T-cell (primary cell): ENCODE measurements at regions not wholly inside any gene's neighbourhood (a gene's known extent, or its start where the extent isn't known, plus 50 kb on each side); places are given as distances from the start of the nearest gene placed in this dataset.

Experiments
- ATAC-seq, 4 experiments: fragments of 200-7000 bp in 3 of 4; fragments of 150-1000 bp in 1 of 4; cut with Tn5 transposase; replicated peaks in 1 of 4; 1 replicate in 3 of 4; 2 replicates in 1 of 4; pipeline ENCODE4 v1.10.0; 2021; ENCODE audit warnings: moderate library complexity in 3 of 4, mild to moderate bottlenecking in 2 of 4, moderate number of reproducible peaks in 1 of 4
- CTCF ChIA-PET, 2 donors: fragments of 300-600 bp; sonication (Branson Sonifier 250); formaldehyde crosslinking; loops; one replicate each; lab custom pipeline; 2022; ENCODE audit warnings: antibody characterized with exemption in 2 of 2; lab: Charles Lee
- POLR2A ChIA-PET, 2 donors: fragments of 300-600 bp; sonication (Branson Sonifier 250); formaldehyde crosslinking; loops; one replicate each; lab custom pipeline; 2022; ENCODE audit warnings: antibody characterized with exemption in 2 of 2; lab: Charles Lee
- DNase-seq, 35 experiments: peaks; one replicate each; pipeline versions ENCODE4 v3.0.0 to v3.0.0-alpha.2; 2013 to 2023
- H3K27ac ChIP-seq: one replicate; pipeline ENCODE4 v1.5.1; 2013; ENCODE audit warnings: low read length
- H3K27me3 ChIP-seq, 2 experiments: replicated peaks in 1 of 2; 1 replicate in 1 of 2; 2 replicates in 1 of 2; pipeline versions ENCODE4 v1.6.1 to v1.7.0; 2013; ENCODE audit warnings: low read length in 1 of 2, mixed read lengths in 1 of 2; ENCODE audit not compliant: control insufficient read depth in 2 of 2, insufficient read depth in 2 of 2; ENCODE audit errors: extremely low read depth in 1 of 2
- H3K36me3 ChIP-seq, 2 donors: 1 replicate in 1 of 2; 2 replicates in 1 of 2; pipeline versions ENCODE4 v1.6.1 to v1.7.0; 2013; ENCODE audit warnings: low read length in 1 of 2; ENCODE audit not compliant: control insufficient read depth in 2 of 2, insufficient read depth in 1 of 2; ENCODE audit errors: extremely low read depth in 1 of 2
- H3K4me1 ChIP-seq, 2 experiments: 1 replicate in 1 of 2; 2 replicates in 1 of 2; pipeline versions ENCODE4 v1.6.1 to v1.7.0; 2013; ENCODE audit warnings: low read length in 2 of 2, mixed read lengths in 1 of 2; ENCODE audit not compliant: insufficient read depth in 2 of 2, control insufficient read depth in 1 of 2; ENCODE audit errors: extremely low read depth in 1 of 2
- H3K4me3 ChIP-seq, 2 donors: 1 replicate in 1 of 2; 2 replicates in 1 of 2; pipeline versions ENCODE4 v1.5.1 to v1.7.0; 2013; ENCODE audit warnings: mild to moderate bottlenecking in 2 of 2, low read length in 1 of 2, moderate library complexity in 1 of 2; ENCODE audit not compliant: control insufficient read depth in 1 of 2; ENCODE audit errors: extremely low read depth in 1 of 2
- H3K9me3 ChIP-seq: 2 replicates; pipeline ENCODE4 v1.7.0; 2013
- H3K27ac Mint-ChIP-seq, 2 donors: one replicate each; pipeline ENCODE4 v1.8.0; 2020 to 2021; ENCODE audit warnings: mild to moderate bottlenecking in 2 of 2, mixed read lengths in 2 of 2
- H3K27me3 Mint-ChIP-seq, 2 donors: one replicate each; pipeline ENCODE4 v1.8.0; 2021 to 2022; ENCODE audit warnings: mixed read lengths in 2 of 2
- H3K36me3 Mint-ChIP-seq: one replicate; pipeline ENCODE4 v1.8.0; 2021; ENCODE audit warnings: mixed read lengths
- H3K4me1 Mint-ChIP-seq, 3 donors: one replicate each; pipeline ENCODE4 v1.8.0; 2020 to 2022; ENCODE audit warnings: mixed read lengths in 3 of 3, mild to moderate bottlenecking in 1 of 3
- H3K4me3 Mint-ChIP-seq, 3 donors: one replicate each; pipeline ENCODE4 v1.8.0; 2020 to 2022; ENCODE audit warnings: mild to moderate bottlenecking in 3 of 3, mixed read lengths in 3 of 3, moderate library complexity in 3 of 3
- H3K9me3 Mint-ChIP-seq, 3 donors: one replicate each; pipeline ENCODE4 v1.8.0; 2020 to 2022; ENCODE audit warnings: mixed read lengths in 3 of 3
- WGBS: methylation state at CpG from one replicate; pipeline ENCODE4 v1.1.5; 2013; ENCODE audit warnings: missing lambda C conversion rate; ENCODE audit not compliant: insufficient coverage; 5-methylcytosine and 5-hydroxymethylcytosine counted together

DNA sequence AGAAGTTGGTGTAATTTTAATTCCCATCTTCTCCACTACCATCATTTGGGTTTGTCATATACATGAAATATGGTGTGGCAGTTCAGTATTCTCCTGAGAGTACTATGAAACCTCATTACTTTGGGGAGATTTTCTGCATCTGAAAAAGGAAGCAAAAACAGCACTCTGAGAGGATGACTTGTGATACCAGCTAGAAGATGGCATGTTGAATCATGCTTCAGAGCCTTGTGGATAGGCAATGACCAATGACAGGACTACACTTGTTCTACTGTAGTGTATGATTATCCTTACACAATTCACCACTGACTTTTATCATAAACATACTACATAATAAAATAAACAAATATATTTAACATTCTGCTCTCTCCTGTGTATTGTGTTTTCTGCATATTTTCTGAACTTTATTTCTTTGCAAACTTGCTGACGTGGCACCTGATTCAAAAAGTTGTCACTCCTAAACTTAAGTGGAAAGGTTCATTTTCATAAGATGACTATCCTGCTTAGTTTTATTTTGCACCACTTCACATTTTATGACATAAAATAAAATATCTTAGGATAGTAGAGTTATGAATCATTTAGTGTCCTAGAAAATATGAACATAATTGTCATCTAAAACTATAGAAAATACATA, 991.3 kb downstream of the FSTL5 start:
- Histone ChIP-seq H3K4me1 (no peaks in the 10 kb centered on the region), H3K4me3 (no peak overlapping the region), H3K36me3 (no peaks in the 10 kb centered on the region), H3K27ac (no peak overlapping the region), H3K27me3 (no peaks in the 10 kb centered on the region), H3K9me3 (peaks cover 4% of the 10 kb centered on the region)
- Mint-ChIP-seq H3K4me3 (no peak overlapping the region), H3K4me1 (no peaks in the 10 kb centered on the region), H3K36me3 (no peaks in the 10 kb centered on the region), H3K27ac (no peak overlapping the region), H3K9me3 (peaks cover 5 to 13% (median 7%) of the 10 kb centered on the region in 3 donors), H3K27me3 (no peaks in the 10 kb centered on the region)
- DNase-seq (no peak), ATAC-seq (no peak)
- ChIA-PET POLR2A (no interaction called here), CTCF (no interaction called here)
- no CpG with 5 or more reads among the region's 1 CpG for WGBS

DNA sequence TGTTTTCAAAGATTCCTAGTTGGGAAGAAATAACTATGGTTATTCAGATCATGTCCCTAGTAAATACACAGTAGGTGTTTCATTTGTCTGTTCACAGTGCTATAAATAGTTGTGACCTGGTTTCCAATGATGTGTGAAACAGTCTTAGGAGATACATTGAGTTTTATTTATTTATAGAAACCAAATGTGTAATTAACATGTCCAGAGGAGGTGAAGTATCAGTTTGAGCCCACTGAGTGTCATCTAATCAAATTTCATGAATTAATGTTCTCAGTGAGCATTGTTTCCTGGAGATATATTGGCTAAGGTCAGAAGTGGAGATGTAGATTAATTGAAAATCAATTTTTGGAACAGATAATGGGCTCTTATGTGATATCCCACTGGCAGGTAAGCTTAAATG, 996.3 kb downstream of the FSTL5 start:
- ChIA-PET CTCF (no interaction called here), POLR2A (interaction anchor here in 1 of 2 donors (0.9 kb wide), 1 partner anchor 102 kb away, joined by 3 read pairs; no protein-coding TSS in a partner anchor)
- H3K4me3 Mint-ChIP-seq = no peak overlapping the region
- Histone ChIP-seq H3K36me3 (no peaks in the 10 kb centered on the region), H3K4me1 (no peaks in the 10 kb centered on the region), H3K27me3 (no peaks in the 10 kb centered on the region), H3K9me3 (peaks cover 4% of the 10 kb centered on the region), H3K4me3 (no peak overlapping the region), H3K27ac (no peak overlapping the region)
- no peaks in the 10 kb centered on the region for H3K27me3 Mint-ChIP-seq
- no peaks in the 10 kb centered on the region for H3K36me3 Mint-ChIP-seq
- ATAC-seq (no peak), DNase-seq (no peak)
- peaks cover 0 to 13% (median 5%) of the 10 kb centered on the region in 3 donors for H3K9me3 Mint-ChIP-seq
- H3K4me1 Mint-ChIP-seq = no peaks in the 10 kb centered on the region
- H3K27ac Mint-ChIP-seq = no peak overlapping the region

DNA sequence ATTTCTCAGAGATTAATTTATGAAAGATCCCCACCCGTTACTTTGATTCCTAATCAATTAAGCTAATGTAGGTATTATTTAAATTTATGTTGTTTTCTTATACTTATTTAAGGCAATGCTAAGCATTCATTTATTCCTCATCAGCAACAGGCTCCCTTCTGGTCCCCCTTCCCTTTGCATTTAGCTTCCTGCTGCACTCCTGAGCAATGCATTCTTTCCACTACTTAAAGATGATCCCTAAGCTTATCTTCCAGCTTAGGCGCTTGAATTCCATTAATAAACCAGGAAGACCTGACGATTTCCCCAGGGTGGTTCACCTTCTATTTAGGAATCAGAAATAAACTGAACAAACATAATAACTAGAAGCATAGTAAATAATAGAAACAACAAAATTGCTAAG, 1003.1 kb downstream of the FSTL5 start:
- Histone ChIP-seq H3K4me1 (no peaks in the 10 kb centered on the region), H3K9me3 (no peaks in the 10 kb centered on the region), H3K36me3 (no peaks in the 10 kb centered on the region), H3K27me3 (no peaks in the 10 kb centered on the region), H3K4me3 (no peak overlapping the region), H3K27ac (no peak overlapping the region)
- 80% methylated on average over 1 of the region's 3 CpGs for WGBS
- Mint-ChIP-seq H3K27me3 (no peaks in the 10 kb centered on the region), H3K36me3 (no peaks in the 10 kb centered on the region), H3K27ac (no peak overlapping the region), H3K4me3 (no peak overlapping the region), H3K4me1 (no peaks in the 10 kb centered on the region), H3K9me3 (peaks cover 0 to 14% (median 10%) of the 10 kb centered on the region in 3 donors)
- ChIA-PET POLR2A (no interaction called here), CTCF (no interaction called here)
- ATAC-seq (no peak), DNase-seq (no peak)

DNA sequence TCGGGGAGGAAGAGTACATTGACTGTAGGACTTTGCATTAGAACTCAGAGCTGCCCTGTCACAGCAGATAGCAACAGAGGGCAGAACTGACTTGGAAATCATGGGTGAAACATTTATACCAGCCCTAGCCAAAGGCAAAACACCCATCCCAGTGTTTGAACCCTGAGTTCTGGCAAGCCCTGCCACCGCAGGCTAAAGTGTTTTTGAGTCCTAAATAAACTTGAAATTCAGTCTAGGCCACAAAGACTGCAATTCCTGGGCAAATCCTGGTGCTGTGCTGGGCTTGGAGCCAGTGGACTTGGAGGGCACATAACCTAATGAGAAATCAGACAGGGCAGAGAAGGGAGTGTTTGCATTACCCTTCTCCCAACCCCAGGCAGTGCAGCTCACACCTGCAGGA, 1015.7 kb downstream of the FSTL5 start:
- H3K9me3 ChIP-seq = no peaks in the 10 kb centered on the region
- no peaks in the 10 kb centered on the region for H3K36me3 ChIP-seq
- POLR2A ChIA-PET = no interaction called here
- DNase-seq = no peak
- WGBS = 71% methylated on average over 1 of the region's 2 CpGs
- H3K4me1 ChIP-seq = no peaks in the 10 kb centered on the region
- Mint-ChIP-seq H3K9me3 (peaks cover 0 to 34% (median 15%) of the 10 kb centered on the region in 3 donors), H3K4me1 (no peaks in the 10 kb centered on the region), H3K4me3 (no peak overlapping the region), H3K27ac (no peak overlapping the region), H3K36me3 (no peaks in the 10 kb centered on the region), H3K27me3 (no peaks in the 10 kb centered on the region)
- H3K4me3 ChIP-seq = no peak overlapping the region
- H3K27ac ChIP-seq = no peak overlapping the region
- no peaks in the 10 kb centered on the region for H3K27me3 ChIP-seq
- CTCF ChIA-PET = no interaction called here
- no peak for ATAC-seq

DNA sequence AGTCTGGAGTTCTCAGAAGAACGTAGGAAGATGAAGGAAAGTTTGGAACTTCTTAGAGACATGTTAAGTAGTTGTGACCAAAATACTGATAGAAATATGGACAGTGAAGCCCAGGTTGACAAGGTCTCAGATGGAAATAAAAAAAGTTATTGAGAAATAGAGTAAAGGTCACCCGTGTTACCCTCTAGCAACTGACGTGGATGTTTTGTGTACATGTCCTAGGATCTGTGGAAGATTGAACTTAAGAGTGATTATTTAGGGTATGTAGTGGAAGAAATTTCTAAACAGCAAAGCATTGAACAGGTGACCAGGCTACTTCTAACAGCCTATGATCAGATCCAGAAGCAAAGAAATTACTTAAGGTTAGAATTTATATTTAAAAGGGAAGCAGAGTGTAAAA, 1020.4 kb downstream of the FSTL5 start:
- H3K27me3 ChIP-seq = no peaks in the 10 kb centered on the region
- no peaks in the 10 kb centered on the region for H3K4me1 ChIP-seq
- H3K4me3 ChIP-seq = no peak overlapping the region
- no peaks in the 10 kb centered on the region for H3K27me3 Mint-ChIP-seq
- H3K9me3 Mint-ChIP-seq = peaks cover 0 to 37% (median 17%) of the 10 kb centered on the region in 3 donors
- H3K4me3 Mint-ChIP-seq = no peak overlapping the region
- H3K9me3 ChIP-seq = no peaks in the 10 kb centered on the region
- no peak for DNase-seq
- no peak overlapping the region for H3K27ac ChIP-seq
- no peaks in the 10 kb centered on the region for H3K36me3 ChIP-seq
- ATAC-seq = no peak
- WGBS = 76% methylated on average over 3 of the region's 3 CpGs
- H3K36me3 Mint-ChIP-seq = no peaks in the 10 kb centered on the region
- ChIA-PET CTCF (no interaction called here), POLR2A (no interaction called here)
- no peaks in the 10 kb centered on the region for H3K4me1 Mint-ChIP-seq
- no peak overlapping the region for H3K27ac Mint-ChIP-seq

DNA sequence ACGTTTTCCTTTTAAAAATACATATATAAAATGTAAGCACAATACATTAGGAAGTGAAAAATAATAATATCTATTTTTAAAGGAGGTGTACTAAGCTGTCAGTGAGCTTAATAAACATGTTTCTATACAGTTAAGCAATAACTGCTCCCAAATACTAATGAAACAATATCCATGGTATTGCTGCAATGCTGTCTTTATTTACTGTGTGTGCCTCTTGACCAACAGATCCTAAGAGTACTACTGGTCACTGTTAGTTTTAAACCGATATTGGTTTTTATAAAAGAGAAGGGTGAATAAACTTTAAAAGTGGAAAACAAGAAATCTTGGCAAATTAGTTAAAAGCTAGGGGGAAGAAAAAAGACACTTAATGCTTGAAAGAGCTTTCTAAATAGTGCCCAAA, 1029.0 kb downstream of the FSTL5 start:
- no peak overlapping the region for H3K4me3 ChIP-seq
- no peaks in the 10 kb centered on the region for H3K9me3 ChIP-seq
- no peak overlapping the region for H3K27ac Mint-ChIP-seq
- no peaks in the 10 kb centered on the region for H3K27me3 Mint-ChIP-seq
- no peak overlapping the region for H3K4me3 Mint-ChIP-seq
- no peaks in the 10 kb centered on the region for H3K27me3 ChIP-seq
- ATAC-seq (no peak), DNase-seq (no peak)
- H3K36me3 ChIP-seq = no peaks in the 10 kb centered on the region
- POLR2A ChIA-PET = no interaction called here
- CTCF ChIA-PET = no interaction called here
- WGBS = no CpG with 5 or more reads among the region's 2 CpGs
- no peaks in the 10 kb centered on the region for H3K4me1 Mint-ChIP-seq
- H3K27ac ChIP-seq = no peak overlapping the region
- H3K4me1 ChIP-seq = no peaks in the 10 kb centered on the region
- peaks cover 0 to 23% (median 18%) of the 10 kb centered on the region in 3 donors for H3K9me3 Mint-ChIP-seq
- H3K36me3 Mint-ChIP-seq = no peaks in the 10 kb centered on the region
